Smooth muscle cell (in vitro differentiated cells): ENCODE measurements at regions not wholly inside any gene's neighbourhood (a gene's known extent, or its start where the extent isn't known, plus 50 kb on each side); places are given as distances from the start of the nearest gene placed in this dataset.

Experiments
- DNase-seq: peaks from one replicate; lab custom pipeline; 2025; ENCODE audit not compliant: unreplicated experiment; lab: John Stamatoyannopoulos, UW
- H2AFZ ChIP-seq: fragments of 200-600 bp; sonication (generic); 2 replicates; pipeline ENCODE4 v1.6.0; 2016; ENCODE audit warnings: antibody characterized with exemption, low read depth, mild to moderate bottlenecking
- H3F3A ChIP-seq: fragments of 200-600 bp; sonication (generic); 2 replicates; pipeline ENCODE4 v1.6.0; 2017; ENCODE audit warnings: antibody characterized with exemption, low read depth
- H3K27ac ChIP-seq: fragments of 200-600 bp; sonication (generic); 2 replicates; pipeline ENCODE4 v1.5.1; 2016; ENCODE audit warnings: low read depth, mild to moderate bottlenecking
- H3K27me3 ChIP-seq: fragments of 200-600 bp; sonication (generic); 2 replicates; pipeline ENCODE4 v1.6.1; 2016; ENCODE audit warnings: low read depth, mild to moderate bottlenecking
- H3K36me3 ChIP-seq: fragments of 200-600 bp; sonication (generic); 2 replicates; pipeline ENCODE4 v1.5.1; 2016; ENCODE audit warnings: low read depth
- H3K4me1 ChIP-seq: fragments of 200-600 bp; sonication (generic); 2 replicates; pipeline ENCODE4 v1.5.1; 2016; ENCODE audit warnings: low read depth
- H3K4me2 ChIP-seq: fragments of 200-600 bp; sonication (generic); 2 replicates; pipeline ENCODE4 v1.6.0; 2016; ENCODE audit warnings: mild to moderate bottlenecking
- H3K4me3 ChIP-seq: fragments of 200-600 bp; sonication (generic); 2 replicates; pipeline ENCODE4 v1.5.1; 2016; ENCODE audit warnings: mild to moderate bottlenecking
- H3K79me2 ChIP-seq: fragments of 200-600 bp; sonication (generic); 2 replicates; pipeline ENCODE4 v1.6.0; 2016; ENCODE audit warnings: low read depth, mild to moderate bottlenecking
- H3K9ac ChIP-seq: fragments of 200-600 bp; sonication (generic); 2 replicates; pipeline ENCODE4 v1.6.0; 2016; ENCODE audit warnings: low read depth
- H3K9me3 ChIP-seq: fragments of 200-600 bp; sonication (generic); replicated peaks from 2 replicates; pipeline ENCODE4 v1.5.1; 2016; ENCODE audit warnings: low read depth
- H4K20me1 ChIP-seq: fragments of 200-600 bp; sonication (generic); 2 replicates; pipeline ENCODE4 v1.6.0; 2016; ENCODE audit warnings: low read depth
- CTCF ChIP-seq: fragments of 200-600 bp; sonication (generic); IDR thresholded peaks from 2 replicates; pipeline ENCODE4 v1.5.1; 2017; ENCODE audit warnings: borderline replicate concordance, mild to moderate bottlenecking, antibody characterized with exemption; ENCODE audit not compliant: insufficient read depth, poor library complexity, severe bottlenecking
- WGBS: methylation state at CpG from one replicate; pipeline ENCODE4 v1.1.7; 2016; ENCODE audit warnings: low lambda C conversion rate; 5-methylcytosine and 5-hydroxymethylcytosine counted together

GRCh38 chr16:7115898-7116297 is 216.7 kb upstream of the RBFOX1 start:
- Histone ChIP-seq H3K36me3 (no peaks in the 10 kb centered on the region), H3K9ac (no peak overlapping the region), H3F3A (no peaks in the 10 kb centered on the region), H2AFZ (no peak overlapping the region), H3K4me2 (no peak overlapping the region), H3K4me3 (no peak overlapping the region), H4K20me1 (no peaks in the 10 kb centered on the region), H3K27me3 (peaks cover under 1% of the 10 kb centered on the region), H3K9me3 (no peaks in the 10 kb centered on the region), H3K4me1 (peaks cover 3% of the 10 kb centered on the region), H3K27ac (no peak overlapping the region), H3K79me2 (no peaks in the 10 kb centered on the region)
- no peak for DNase-seq
- 89% methylated on average over 5 of the region's 5 CpGs for WGBS
- TF ChIP-seq CTCF, result no peak

GRCh38 chr16:7113949-7114348 is 218.7 kb upstream of the RBFOX1 start:
- TF ChIP-seq CTCF, result no peak
- no peaks in the 10 kb centered on the region for H3F3A ChIP-seq
- 80% methylated on average over 2 of the region's 2 CpGs for WGBS
- no peaks in the 10 kb centered on the region for H3K36me3 ChIP-seq
- H3K9me3 ChIP-seq, result no peaks in the 10 kb centered on the region
- no peak overlapping the region for H2AFZ ChIP-seq
- H3K9ac ChIP-seq, result no peak overlapping the region
- H3K79me2 ChIP-seq, result no peaks in the 10 kb centered on the region
- no peaks in the 10 kb centered on the region for H4K20me1 ChIP-seq
- no peak overlapping the region for H3K4me2 ChIP-seq
- DNase-seq, result no peak
- no peak overlapping the region for H3K4me3 ChIP-seq
- H3K4me1 ChIP-seq, result peaks cover 3% of the 10 kb centered on the region
- H3K27ac ChIP-seq, result no peak overlapping the region
- no peaks in the 10 kb centered on the region for H3K27me3 ChIP-seq

- no peaks in the 10 kb centered on the region for H3K9me3 ChIP-seq
- no peak overlapping the region for H3K9ac ChIP-seq
- no peak for TF ChIP-seq CTCF
- 94% methylated on average over 2 of the region's 2 CpGs for WGBS
- no peaks in the 10 kb centered on the region for H3K36me3 ChIP-seq
- no peaks in the 10 kb centered on the region for H3F3A ChIP-seq
- H2AFZ ChIP-seq, result no peak overlapping the region
- no peaks in the 10 kb centered on the region for H3K27me3 ChIP-seq
- peaks cover 3% of the 10 kb centered on the region for H3K4me1 ChIP-seq
- no peak for DNase-seq
- no peaks in the 10 kb centered on the region for H4K20me1 ChIP-seq
- H3K4me3 ChIP-seq, result no peak overlapping the region
- H3K4me2 ChIP-seq, result no peak overlapping the region
- H3K79me2 ChIP-seq, result no peaks in the 10 kb centered on the region
- H3K27ac ChIP-seq, result no peak overlapping the region
Observed at GRCh38 chr16:7113395-7113794, 219.2 kb upstream of the RBFOX1 start.

- Histone ChIP-seq H4K20me1 (no peaks in the 10 kb centered on the region), H3F3A (no peaks in the 10 kb centered on the region), H3K9me3 (no peaks in the 10 kb centered on the region), H3K4me2 (no peak overlapping the region), H3K27ac (no peak overlapping the region), H2AFZ (no peak overlapping the region), H3K4me3 (no peak overlapping the region), H3K79me2 (no peaks in the 10 kb centered on the region), H3K9ac (no peak overlapping the region), H3K4me1 (no peaks in the 10 kb centered on the region), H3K36me3 (no peaks in the 10 kb centered on the region), H3K27me3 (peaks cover 6% of the 10 kb centered on the region)
- TF ChIP-seq CTCF, result no peak
- DNase-seq, result no peak
- 77% methylated on average over 3 of the region's 3 CpGs for WGBS
Observed at GRCh38 chr16:7111265-7111664, 221.4 kb upstream of the RBFOX1 start.
